NCI-H345 (cell line): ENCODE measurements at regions not wholly inside any gene's neighbourhood (a gene's known extent, or its start where the extent isn't known, plus 50 kb on each side); places are given as distances from the start of the nearest gene placed in this dataset.

Experiments used
- DNase-seq: peaks from one replicate; lab custom pipeline; 2025; lab: John Stamatoyannopoulos, UW

DNA sequence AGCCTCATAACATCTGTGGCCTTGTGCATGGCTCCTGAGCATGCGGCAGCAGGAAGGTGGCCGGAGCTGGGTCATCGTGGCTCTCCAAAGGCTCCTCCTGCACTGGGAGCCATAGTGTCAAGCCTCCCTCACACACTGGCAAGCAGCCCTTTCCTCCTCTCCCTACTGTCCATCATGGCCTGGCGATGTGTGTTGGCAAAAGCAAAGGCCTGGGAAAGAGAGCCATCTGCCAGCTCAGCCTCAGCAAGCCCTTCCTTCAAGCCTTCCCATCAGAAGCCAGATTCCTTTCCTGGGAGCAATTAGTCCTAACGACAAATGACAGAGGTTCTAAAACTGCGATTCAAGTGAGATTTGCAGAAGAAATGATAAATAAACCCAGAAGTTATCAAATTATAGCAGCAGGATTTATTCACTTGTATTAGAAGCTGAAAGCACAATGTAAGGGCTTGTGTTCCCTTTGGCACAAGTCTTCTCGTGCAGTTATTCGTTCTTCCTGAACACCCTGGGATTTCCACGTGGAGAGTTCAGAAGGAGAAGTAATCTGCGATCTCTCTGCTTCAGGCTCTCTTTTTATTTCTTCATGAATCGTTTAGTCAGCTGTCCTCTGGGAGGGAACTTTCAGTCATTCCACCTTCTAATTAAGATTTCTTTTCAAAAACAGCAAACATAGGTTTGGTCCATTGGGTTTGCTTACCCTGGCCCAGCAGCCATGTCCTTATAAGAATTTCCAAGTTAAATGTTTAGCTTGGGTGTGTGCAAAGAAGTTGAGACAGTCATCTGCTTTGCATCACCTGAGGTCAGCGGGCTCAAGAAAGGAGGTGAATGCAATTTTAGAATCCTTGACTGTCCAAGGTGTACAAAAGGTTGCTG, 110.3 kb upstream of the TMC3 start:
- no peak for DNase-seq

DNA sequence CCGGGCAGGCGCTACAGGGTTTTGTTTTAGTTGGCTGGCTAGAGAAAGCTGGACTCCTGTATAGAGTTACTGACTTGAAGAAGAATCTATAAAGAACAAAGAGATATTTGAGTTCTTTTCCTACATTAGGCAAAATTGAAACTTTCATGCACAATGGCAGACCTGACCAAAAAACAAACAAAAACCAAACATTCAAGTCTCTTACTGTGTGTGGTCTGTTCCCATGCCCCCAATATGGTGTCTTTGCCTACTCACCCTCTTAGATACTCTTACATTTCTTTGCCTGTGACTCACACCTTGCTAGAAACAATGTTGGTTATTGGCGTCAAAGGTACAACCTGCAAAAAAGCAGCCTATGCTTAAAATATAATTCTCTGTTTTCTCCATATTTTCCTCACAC, 109.5 kb upstream of the TMC3 start:
- no peak for DNase-seq

DNA sequence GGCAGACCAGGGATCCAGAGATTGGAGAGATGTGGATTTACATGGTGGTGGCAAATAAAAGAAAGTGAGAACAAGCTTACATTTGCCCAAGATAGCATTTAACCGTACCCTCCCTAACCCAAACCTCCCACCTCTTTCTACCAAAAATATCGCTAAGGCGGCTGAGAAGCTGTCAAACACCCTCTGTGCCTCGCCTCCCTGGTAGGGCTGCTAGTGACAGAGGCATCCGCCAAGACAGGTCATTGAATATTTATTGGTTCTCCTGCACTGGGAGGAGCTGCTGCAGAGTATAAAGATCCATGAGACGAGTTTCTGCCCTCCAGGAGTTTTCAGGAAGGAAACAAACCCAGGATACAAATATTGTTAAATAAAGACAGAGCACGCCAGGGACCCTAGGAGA, 107.3 kb upstream of the TMC3 start:
- DNase-seq: no peak

DNA sequence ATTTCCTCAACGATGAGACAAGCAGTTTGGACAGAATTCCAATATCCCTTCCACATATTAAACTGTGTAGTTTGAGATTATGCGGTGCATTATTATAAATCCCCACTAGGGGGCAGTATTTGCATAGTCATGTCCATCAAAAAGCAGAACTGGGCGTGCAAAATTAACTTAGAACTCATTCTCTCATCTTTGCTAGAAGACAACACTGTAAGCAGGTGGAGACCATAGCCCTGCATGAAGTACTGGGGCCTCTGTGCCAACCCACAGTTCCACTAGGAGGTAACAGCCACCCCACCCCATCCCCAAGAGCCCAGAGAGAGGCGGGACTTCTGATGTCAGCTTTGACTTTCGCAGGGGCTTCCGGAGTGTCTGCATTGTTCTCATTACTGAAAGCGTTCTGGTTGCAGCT, 106.6 kb upstream of the TMC3 start:
- DNase-seq: peak; percentile 57

DNA sequence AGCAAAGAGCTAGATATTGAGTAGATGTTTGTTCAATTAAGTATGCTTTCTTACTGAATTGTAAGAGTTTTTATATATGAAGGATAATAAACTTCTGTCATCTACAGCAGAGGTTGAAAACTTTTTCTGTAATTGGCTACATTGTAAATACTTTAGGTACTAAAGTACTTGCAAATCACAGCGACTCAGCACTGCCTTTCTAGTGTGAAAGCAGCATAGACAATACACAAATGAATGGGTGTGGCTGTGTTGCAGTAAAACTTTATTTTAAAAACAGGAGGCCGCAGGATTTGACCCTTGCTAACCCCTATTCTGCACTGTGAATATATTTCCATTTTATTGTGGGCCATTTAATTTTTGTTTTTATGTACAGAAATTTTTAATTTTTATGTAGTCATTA, 104.3 kb upstream of the TMC3 start:
- no peak for DNase-seq

DNA sequence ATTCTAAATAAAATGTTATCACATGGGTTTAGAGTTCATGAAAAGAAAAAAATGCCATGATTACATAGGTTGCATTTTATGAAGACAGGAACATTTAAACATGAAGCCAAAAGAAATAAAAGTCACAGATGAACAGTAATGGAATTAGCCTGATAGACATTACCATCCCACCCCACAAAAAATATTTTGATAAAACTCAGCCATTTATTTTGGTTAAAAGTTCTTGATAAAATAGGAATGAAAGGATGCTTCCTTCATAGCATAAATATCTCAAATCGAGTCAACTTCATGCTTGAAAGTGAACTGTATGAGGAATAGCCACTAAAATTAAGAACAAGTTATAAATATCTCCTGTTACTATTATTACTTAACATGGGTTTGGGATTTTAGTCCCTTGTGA, 101.9 kb upstream of the TMC3 start:
- DNase-seq: no peak

DNA sequence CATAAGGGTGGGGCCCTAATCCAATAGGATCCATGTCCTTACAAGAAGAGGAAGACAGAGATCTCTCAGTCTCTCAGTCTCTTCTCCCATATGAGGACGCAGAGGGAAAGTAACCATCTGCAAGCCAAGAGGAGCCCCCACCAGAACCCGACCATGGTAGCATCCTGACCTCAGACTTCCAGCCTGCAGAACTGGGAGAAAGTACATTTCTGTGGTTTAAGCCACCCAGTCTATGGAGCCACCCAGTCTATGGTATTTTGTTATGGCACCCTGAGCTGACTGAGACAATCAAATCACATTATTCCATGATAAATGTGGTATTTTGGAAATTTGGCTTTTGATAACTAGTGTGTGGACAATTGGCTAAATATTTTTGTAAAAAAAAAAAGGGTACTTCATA, 101.5 kb upstream of the TMC3 start:
- DNase-seq: no peak

DNA sequence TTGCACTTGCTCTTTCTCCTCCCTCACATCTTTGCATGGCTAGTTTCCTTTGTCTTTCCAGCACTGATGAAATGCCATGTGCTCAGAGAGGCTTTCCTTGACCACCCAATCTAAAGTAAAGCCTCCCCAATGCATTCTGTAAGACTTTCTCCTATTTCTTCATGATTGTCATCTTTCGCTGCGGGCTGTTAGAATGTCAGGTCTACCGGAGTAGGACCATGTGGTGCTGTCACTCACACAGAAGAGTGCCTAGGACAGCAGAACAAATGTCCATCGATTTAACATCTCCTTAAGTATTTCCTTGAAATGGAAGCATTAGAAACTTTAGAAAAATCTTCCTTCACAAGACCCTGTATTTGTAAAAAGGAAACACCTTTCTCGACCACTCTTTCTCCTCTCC, 99.9 kb upstream of the TMC3 start:
- DNase-seq: no peak

DNA sequence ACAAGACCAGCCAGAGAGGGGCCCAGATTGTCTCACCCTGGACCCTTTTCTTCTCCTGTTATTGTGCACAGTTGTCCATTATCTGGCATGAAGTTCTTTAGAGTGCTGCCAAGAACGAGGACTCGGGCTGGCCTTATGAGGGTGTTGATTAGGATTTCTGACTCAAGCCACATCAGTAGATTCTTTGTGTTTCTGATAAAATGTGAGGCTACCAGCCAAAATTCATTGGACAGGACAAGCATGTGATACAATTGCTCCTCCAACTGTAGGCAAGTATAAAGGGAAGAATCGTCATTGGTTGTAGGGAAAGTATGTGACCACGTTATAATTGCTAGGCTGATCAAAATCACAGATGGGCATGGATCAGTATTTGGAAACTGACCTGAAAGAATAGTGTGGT, 99.2 kb upstream of the TMC3 start:
- no peak for DNase-seq

DNA sequence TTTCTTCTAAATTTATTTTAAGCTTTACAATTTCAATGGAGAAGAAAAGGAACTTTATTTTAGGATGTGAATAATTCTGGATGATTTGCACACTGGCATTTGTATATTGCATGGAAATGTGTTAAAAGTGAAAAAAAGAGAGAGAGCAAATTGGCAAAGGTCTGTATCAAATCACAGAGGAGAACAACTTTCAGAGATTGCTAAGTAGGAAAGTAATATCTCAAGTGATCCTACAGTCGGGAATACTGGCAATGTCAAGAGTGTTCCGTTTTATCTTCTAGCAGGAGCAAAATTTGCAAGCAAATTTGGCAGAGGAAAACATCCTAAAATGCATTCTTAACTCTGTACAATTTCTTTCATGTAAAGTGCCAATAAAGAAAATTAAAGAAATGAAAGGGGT, 97.1 kb upstream of the TMC3 start:
- no peak for DNase-seq

DNA sequence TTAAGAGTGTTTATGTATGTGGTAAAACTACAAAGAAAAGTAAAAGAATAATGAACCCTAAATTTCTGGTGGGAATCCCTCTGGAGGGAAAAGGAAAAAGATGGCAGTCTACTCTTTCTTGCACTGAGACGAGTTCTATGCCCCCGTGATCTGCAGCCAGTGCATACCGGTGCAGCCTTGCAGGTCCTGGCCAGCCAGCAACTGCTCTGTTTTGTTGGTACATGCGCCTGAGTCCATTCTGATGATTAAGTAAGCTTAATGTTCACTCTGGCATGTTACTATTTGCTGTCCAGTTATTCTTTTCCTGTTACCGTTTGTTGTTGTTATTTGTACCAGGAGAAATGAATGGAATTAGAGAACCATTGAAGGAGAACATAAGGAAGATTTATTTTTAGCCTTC, 95.1 kb upstream of the TMC3 start:
- no peak for DNase-seq

DNA sequence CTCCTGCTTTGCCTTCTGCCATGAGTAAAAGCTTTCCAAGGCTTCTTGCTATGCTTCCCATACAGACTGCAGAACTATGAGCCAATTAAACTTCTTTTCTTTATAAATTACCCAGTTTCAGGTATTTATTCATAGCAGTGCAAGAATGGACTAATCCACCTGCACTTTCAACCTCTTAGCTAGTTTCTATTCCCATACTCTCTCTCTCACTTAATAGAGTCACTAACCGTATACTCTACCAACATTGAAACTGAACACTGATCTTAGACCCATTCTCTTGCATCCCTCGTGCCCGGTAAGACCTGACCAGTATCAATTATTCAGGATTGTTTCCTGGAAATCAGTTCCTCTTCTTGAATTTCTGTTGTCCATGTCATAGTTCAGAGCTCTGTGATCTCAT, 92.7 kb upstream of the TMC3 start:
- DNase-seq: no peak

DNA sequence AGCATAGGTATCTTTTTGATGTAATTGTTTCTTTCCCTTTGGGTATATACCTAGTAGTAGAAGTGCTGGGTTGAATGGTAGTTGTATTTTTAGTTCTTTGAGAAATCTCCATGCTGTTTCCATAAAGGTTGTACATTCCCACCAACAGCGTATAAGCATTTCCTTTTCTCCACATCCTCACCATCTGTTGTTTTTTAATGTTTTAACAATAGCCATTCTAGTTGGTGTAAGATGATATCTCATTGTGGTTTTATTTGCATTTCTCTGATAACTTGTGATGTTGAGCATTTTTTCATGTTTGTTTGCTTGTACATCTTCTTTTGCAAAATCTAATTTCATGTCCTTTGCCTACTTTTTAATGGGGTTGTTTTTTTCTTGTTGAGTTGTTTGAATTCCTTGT, 80.0 kb upstream of the TMC3 start:
- DNase-seq: no peak

DNA sequence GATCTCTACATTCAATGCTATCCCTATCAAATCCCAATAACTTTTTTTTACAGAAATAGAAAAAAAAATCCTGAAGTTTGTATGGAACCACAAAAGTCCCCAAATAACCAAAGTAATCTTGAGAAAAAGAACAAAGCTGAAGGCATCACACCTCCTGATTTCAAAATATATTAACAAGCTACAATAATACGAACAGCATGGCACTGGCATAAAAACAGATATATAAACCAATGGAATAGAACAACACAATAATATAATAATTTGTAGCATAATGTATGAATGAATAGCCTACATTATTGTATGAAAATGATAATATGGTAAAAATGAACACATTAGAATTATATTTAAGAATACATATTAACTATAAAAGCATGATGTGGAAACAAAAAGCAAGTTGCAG, 76.7 kb upstream of the TMC3 start:
- no peak for DNase-seq

DNA sequence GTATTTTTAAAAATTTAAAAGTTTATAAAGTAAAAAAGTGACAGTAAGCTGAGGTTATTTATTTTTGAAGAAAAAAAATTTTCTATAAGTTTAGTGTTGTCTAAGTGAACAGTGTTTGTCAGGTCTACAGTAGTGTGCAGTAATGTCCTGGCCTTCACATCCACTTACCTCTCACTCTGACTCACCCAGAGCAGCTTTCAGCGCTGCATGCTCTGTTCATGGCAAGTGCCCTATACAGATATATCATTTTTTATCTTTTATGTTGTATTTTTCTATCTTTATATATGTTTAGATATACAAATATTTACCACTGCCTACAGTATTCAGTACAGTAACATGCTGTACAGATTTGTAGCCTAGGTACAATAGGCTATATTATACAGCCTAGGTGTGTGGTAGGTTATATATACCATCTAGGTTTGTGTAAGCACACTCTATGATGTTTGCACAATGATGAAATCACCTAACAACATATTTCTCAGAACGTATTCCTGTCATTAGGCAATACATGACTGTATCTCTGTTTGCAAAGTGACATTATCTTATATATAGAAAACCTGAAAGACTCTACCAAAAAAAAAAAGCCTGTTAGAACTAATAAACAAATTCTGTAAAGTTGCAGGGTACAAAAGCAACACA, 75.9 kb upstream of the TMC3 start:
- peak; percentile 7 for DNase-seq

DNA sequence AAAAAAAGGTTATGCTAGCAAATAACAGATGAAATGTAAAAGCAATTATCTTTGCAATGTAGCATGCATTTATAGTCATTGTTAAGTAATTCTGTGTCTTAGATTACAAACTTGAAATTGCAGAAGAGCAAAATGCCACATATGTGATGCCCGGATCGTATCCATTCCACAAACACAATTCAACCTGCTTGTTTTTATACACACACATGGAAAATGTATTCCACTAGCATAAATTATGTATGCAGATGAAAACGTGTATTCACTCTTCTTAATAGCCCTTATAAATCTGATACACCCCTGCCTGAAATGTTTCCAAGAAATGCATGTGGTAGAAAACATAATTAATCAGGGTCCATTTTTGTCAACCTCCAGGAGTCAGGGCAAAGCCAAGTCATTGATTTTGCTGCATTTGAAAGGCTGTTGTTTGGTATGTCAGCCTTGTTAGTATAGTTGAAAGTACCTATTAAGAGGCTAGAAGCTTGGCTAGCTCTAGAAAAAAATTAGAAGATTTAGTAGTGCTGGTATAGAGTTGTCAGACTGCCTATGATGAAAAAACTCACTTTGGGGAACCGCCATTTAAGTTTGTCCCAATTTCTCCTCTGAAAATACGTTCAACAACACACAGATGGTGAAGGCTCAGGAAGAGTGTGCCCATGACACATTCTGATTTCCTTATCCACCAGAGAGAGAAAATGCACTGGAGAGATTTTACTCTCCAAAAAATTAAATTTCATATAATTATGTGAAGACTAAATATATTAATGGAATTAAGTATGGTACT, 69.2 kb upstream of the TMC3 start:
- no peak for DNase-seq

DNA sequence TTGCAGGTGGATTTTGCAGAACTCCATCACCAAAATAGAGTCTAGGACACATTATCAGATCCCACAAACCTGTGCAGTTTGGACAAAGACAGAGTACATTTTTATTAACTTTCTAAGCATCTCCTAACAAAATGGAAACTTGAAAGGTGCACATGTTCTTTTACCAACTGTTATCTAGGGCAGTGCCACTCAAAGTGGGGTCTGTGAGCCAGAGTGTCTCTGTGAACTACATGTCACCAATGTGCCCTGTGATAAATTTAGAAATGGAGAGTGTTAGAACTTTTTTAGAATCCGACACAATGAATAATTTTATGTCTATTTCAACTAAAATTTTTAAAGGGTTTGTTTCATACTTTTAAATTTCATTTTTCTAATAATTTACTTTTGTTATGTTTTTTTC, 68.4 kb upstream of the TMC3 start:
- DNase-seq: no peak

DNA sequence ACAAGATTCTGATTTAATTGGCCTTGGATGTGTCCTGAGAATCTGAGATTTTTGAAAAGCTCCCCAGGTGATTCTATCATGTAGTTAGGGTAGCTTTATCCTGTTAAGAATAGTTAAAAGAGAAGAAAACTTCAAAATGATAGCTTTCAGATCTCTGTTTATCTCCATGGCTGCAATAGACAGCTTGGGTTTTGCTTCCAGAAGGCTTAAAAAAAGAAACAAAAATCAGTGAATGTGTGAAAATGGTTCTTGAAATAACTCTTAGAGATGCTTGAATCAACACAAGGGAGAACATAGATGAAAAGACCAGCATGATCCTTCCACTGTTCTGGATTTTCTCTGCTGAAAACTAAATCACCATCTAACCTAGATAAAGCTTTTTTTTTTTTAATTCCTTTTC, 60.8 kb upstream of the TMC3 start:
- DNase-seq: no peak

DNA sequence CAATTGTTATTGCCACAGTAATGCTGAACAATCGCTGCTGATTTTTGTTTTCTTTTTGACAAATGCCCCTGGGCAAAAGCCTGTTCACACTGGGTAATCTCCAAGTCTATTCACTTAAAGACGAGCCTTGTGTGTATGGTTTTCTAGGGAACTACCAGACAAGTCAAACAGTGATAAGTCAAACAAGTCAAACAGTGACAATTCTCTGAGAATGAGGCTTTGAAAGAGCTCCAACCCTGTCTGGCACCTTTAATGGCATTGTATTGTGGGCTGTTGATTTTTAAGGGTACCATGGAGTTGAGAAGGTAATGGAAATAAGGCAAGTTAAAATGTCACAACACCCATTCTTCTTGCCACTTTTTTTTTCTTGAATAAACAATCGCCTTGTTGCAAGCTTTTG, 59.4 kb upstream of the TMC3 start:
- no peak for DNase-seq

DNA sequence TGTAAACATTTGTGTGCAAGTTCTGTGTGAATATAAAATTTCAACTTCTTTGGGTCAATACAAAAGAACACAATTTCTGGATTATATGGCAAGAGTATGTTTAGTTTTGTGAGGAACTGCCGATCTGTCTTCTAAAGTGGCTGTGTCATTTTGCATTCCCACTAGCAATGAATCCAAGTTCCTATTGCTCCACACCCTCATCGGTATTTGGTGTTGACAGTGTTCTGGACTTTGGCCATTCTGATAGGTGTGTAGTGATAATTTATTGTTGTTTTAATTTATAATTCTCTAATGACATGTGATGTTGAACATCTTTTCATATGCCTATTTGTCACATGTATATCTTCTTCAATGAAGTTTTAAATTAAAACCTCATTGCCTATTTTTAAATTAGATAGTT, 58.2 kb upstream of the TMC3 start:
- DNase-seq: no peak

DNA sequence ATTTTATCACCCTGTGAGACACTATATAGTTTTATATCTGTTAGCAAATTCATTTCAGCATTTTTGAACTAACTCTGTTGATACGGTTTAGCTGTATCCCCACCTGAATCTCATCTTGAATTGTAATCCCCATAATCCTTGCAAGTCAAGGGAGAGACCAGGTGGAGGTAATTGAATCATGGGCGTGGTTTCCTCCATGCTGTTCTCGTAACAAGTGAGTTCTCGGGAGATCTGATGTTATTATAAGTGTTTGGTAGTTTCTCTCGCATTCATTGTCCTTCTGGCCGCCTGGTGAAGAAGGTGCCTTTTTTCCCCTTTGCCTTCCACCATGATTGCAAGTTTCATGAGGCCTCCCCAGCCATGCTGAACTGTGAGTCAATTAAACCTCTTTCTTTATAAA, 53.2 kb upstream of the TMC3 start:
- DNase-seq: no peak

DNA sequence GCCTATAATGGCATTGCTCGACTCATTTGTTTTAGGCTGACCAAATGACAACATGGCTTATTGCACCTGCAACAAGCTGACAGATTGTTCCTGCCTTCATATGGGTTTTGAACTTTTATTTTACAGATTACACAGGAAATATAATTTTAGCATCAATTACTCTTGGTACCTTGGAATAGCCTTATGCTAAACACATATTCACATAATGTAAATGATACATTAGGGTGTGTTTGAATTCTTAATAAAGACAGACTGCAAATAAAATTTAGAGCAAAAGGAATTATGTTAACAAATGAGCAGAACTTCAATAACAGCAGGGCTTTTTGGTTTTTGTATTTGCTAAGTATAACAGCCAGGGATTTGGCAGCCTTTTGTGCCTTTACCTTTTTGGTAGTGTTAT, 51.9 kb upstream of the TMC3 start:
- no peak for DNase-seq
